ENCODE measurements at regions not wholly inside any gene's neighbourhood (a gene's known extent, or its start where the extent isn't known, plus 50 kb on each side); places are given as distances from the start of the nearest gene placed in this dataset.

GRCh38 chr6:14272737-14273085, 155.1 kb downstream of the CD83 start:
- TF ChIP-seq CTCF (IDR thresholded peaks at IDR 0.05; ENCODE audit: poor library complexity, severe bottlenecking) (no peak), MXI1 (conservative IDR thresholded peaks at IDR 0.05; ENCODE audit: poor library complexity, severe bottlenecking) (no peak), SMC3 (conservative IDR thresholded peaks at IDR 0.05; ENCODE audit: poor library complexity) (no peak), REST (IDR thresholded peaks at IDR 0.05; ENCODE audit: borderline replicate concordance) (no peak), POLR2AphosphoS5 (IDR thresholded peaks at IDR 0.05) (no peak), EP300 (conservative IDR thresholded peaks at IDR 0.05; ENCODE audit: poor library complexity, severe bottlenecking) (no peak)
